ENCODE measurements at regions not wholly inside any gene's neighbourhood (a gene's known extent, or its start where the extent isn't known, plus 50 kb on each side); places are given as distances from the start of the nearest gene placed in this dataset.

GRCh38 chr2:150208689-150209088 lies 278.8 kb downstream of the RND3 start:
- H2AK5ac ChIP-seq (ENCODE audit: insufficient read length, low read length): no peak overlapping the region
- Mint-ChIP-seq H3K9me3 (no peaks in the 10 kb centered on the region), H3K27ac (peak overlapping the region in 1 of 3 experiments; percentile 40; a peak in 1 of 7 replicates), H3K27me3 (ENCODE audit: low read depth) (no peaks in the 10 kb centered on the region), H3K4me1 (peaks cover 12 to 19% of the 10 kb centered on the region in 2 experiments), H3K4me3 (no peak overlapping the region), H3K36me3 (ENCODE audit: insufficient read depth in 1 of 3, low read depth in 3 of 3) (no peaks in the 10 kb centered on the region)
- H4K20me1 ChIP-seq (ENCODE audit: control insufficient read depth, insufficient read depth, insufficient read length): no peaks in the 10 kb centered on the region
- no peak overlapping the region for H2BK12ac ChIP-seq (ENCODE audit: insufficient read length, low read depth, low read length)
- H4K91ac ChIP-seq (ENCODE audit: insufficient read length, low read depth, low read length): no peak overlapping the region
- no peak overlapping the region for H3K4me2 ChIP-seq (ENCODE audit: insufficient read depth, insufficient read length, low read length)
- no peak overlapping the region for H4K8ac ChIP-seq (replicated peaks; ENCODE audit: insufficient read length, low read depth, low read length)
- no peak overlapping the region for H3K9ac ChIP-seq (ENCODE audit: extremely low read depth, insufficient read length, low read length)
- no peak overlapping the region for H3K23ac ChIP-seq (ENCODE audit: insufficient read length, low read depth, low read length)
- H3K56ac ChIP-seq (ENCODE audit: insufficient read length, low read depth, low read length): no peak overlapping the region
- WGBS (ENCODE audit: extremely low coverage, insufficient read length, low lambda C conversion rate): no CpG with 5 or more reads among the region's 4 CpGs
- H2BK120ac ChIP-seq (ENCODE audit: low read depth, low read length, poor library complexity, severe bottlenecking): no peak overlapping the region
- no peak overlapping the region for H3T11ph ChIP-seq (ENCODE audit: low read length)
- H3K27me3 ChIP-seq (ENCODE audit: insufficient read depth, low read length): no peaks in the 10 kb centered on the region
- no peaks in the 10 kb centered on the region for H3K79me1 ChIP-seq (ENCODE audit: insufficient read depth, low read depth, low read length, poor library complexity, severe bottlenecking)
- no peak overlapping the region for H3K4ac ChIP-seq (ENCODE audit: low read depth, low read length)
- H3K9me3 ChIP-seq (ENCODE audit: control insufficient read depth, low read depth, low read length): no peaks in the 10 kb centered on the region
- H2BK20ac ChIP-seq (ENCODE audit: low read depth, low read length, poor library complexity, severe bottlenecking): no peak overlapping the region
- H2BK5ac ChIP-seq (ENCODE audit: insufficient read length, low read length): no peak overlapping the region
- no peaks in the 10 kb centered on the region for H3K79me2 ChIP-seq (ENCODE audit: insufficient read depth, low read length)
- no peaks in the 10 kb centered on the region; the same call in 1 of the 2 replicates for H3K4me1 ChIP-seq (ENCODE audit: insufficient read depth, low read length)
- DNase-seq: no peak
- H2BK15ac ChIP-seq (ENCODE audit: low read depth, low read length): no peak overlapping the region
- no peak overlapping the region for H4K5ac ChIP-seq (ENCODE audit: insufficient read length, low read depth, low read length)
- TF ChIP-seq, protein P1, sequence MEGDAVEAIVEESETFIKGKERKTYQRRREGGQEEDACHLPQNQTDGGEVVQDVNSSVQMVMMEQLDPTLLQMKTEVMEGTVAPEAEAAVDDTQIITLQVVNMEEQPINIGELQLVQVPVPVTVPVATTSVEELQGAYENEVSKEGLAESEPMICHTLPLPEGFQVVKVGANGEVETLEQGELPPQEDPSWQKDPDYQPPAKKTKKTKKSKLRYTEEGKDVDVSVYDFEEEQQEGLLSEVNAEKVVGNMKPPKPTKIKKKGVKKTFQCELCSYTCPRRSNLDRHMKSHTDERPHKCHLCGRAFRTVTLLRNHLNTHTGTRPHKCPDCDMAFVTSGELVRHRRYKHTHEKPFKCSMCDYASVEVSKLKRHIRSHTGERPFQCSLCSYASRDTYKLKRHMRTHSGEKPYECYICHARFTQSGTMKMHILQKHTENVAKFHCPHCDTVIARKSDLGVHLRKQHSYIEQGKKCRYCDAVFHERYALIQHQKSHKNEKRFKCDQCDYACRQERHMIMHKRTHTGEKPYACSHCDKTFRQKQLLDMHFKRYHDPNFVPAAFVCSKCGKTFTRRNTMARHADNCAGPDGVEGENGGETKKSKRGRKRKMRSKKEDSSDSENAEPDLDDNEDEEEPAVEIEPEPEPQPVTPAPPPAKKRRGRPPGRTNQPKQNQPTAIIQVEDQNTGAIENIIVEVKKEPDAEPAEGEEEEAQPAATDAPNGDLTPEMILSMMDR (conservative IDR thresholded peaks at IDR 0.05): no peak
- no peak overlapping the region for H3K14ac ChIP-seq (ENCODE audit: insufficient read depth, low read length)
- H3K23me2 ChIP-seq (ENCODE audit: insufficient read length, low read depth, low read length, poor library complexity, severe bottlenecking): no peaks in the 10 kb centered on the region
- no peak overlapping the region for H2AFZ ChIP-seq (ENCODE audit: low read length)
- H3K18ac ChIP-seq (ENCODE audit: insufficient read length, low read depth, low read length): no peak overlapping the region
- no peak overlapping the region for H3K27ac ChIP-seq (ENCODE audit: insufficient read length, low read depth, low read length)
